Jurkat, Clone E6-1 (cell line): ENCODE measurements at regions not wholly inside any gene's neighbourhood (a gene's known extent, or its start where the extent isn't known, plus 50 kb on each side); places are given as distances from the start of the nearest gene placed in this dataset.

Source experiments
- DNase-seq: peaks from one replicate; pipeline ENCODE4 v3.0.0-alpha.2; 2011; ENCODE audit warnings: low read depth, low spot score
- H3K4me3 ChIP-seq: 2 replicates; pipeline ENCODE4 v1.5.1; 2011; ENCODE audit warnings: mild to moderate bottlenecking, low read length, control low read depth, moderate library complexity

DNA sequence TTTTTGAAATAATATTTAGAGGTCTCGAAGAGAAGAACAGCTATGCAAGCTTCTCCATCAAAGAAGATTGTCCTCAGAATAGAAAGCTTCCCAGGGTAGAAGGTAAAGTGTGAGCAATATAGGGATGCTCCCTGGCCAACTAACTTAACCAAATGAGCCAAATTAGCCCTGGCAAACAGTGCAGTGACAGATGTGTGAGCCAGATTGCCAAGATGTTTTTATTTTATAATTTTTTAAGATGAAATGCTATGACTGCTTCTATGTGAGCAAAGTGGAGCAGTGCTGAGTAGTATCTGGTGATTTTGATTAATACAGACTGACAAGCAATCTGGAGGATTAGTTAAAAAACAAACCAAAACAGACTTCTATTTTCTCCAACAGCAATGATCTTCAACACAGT, 202.1 kb downstream of the NOVA1 start:
- no peak overlapping the region for H3K4me3 ChIP-seq
- no peak for DNase-seq

DNA sequence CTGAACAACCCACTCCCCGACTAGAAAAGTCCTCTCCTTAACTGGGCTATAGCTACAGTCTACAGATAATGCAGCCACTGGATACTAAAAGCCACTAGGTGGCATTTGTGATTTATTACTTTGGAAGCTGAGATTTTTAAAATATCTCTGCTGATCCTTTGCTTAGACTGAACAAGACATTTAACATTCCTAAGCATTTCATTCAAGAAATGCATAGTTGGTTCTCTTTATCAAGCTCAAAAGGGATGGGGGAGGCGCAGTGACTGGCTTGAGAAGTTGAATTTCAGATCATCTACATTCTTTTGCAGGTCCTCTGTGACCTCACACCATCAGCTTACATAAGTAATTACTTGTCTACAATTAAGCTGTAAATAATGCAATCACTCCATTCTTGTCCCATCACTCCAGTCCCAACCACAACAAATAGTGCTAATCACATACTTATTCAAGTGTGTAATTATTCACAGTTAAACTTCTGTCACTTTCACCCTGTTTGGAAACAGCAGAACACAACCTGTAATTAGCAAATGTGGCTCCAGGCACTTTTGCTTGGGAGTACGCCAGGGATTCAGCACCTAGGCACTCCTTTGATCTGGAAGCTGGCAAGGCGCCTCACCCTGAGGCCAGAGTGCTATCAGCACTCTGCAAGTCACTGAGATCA, 203.6 kb downstream of the NOVA1 start:
- DNase-seq: no peak
- H3K4me3 ChIP-seq: no peak overlapping the region

DNA sequence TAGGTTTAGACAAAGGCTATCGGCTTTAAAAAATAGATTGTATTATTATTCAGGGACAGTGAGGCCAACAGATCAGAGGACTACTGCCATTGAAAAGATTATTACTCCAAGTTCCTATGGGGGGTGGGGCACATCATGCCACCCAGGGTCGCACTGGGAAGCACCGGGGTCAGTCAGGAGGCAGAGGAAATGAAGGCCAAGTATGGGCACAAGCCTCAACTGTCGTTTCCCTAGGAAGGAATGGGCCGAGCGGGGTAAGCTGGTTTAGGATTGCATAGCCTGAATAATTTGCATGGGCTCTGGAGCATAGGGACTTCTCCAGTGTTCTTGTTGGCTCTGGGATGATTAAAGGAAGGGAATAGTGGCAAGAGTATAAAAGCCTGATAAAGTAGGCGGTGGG, 205.3 kb downstream of the NOVA1 start:
- DNase-seq: no peak
- no peak overlapping the region for H3K4me3 ChIP-seq

DNA sequence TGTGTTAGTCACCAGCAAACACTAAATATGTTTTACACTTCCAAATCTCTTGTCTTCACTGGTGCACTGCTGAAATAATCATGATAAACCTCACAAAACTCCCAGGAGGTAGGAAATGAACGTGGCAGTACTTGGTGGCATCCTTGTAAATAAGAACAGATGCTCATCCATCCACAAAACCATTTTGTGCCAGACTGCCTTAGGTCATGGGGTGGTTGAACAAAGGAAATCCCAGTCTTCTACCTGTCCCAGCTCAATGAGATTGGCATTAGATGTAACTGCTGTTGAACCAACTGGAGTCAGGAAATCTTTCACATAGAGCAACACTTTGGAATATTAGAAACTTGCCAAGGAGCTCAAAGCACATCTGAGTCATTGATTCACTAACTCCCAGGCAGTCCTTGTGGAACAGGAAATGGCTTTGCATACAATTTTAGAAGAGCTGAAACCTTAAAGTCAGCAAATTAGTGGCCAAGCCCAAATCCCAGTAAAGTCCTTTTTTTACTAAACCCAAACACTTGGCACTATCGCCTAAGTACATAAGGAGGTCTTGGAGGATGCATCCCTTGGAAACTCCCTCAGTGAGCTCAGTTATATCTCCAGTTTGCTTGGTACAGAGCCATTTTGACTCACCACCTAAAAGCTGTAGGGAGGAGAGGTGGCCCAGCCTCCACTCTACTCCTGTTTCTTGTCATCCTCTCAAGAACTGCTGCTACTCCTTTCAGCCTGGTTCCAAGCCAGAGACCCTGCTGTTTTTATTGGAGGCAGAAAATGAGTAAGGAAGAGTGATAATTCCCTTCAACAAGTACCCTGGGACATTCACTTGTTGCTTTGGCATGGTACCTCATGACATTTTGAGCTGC, 208.0 kb downstream of the NOVA1 start:
- DNase-seq: no peak
- H3K4me3 ChIP-seq: no peak overlapping the region

DNA sequence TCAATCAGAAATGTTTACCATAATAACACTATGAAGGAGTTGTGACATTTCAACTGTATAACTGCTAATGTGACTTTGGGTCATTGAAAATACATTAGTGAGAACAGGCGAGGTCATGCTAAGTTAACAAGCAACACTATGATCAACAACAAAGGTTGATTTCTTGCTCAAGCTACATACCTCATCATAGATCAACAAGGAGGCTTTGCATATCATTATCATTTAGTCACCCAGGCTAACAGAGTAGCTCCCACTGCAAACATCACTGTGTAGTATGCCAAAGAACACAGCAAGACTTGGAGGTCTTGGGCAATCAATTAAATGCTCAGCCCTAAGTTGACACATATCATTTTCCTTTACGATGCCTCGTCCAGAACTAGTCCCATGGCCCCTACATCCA, 212.5 kb downstream of the NOVA1 start:
- no peak for DNase-seq
- H3K4me3 ChIP-seq: no peak overlapping the region

DNA sequence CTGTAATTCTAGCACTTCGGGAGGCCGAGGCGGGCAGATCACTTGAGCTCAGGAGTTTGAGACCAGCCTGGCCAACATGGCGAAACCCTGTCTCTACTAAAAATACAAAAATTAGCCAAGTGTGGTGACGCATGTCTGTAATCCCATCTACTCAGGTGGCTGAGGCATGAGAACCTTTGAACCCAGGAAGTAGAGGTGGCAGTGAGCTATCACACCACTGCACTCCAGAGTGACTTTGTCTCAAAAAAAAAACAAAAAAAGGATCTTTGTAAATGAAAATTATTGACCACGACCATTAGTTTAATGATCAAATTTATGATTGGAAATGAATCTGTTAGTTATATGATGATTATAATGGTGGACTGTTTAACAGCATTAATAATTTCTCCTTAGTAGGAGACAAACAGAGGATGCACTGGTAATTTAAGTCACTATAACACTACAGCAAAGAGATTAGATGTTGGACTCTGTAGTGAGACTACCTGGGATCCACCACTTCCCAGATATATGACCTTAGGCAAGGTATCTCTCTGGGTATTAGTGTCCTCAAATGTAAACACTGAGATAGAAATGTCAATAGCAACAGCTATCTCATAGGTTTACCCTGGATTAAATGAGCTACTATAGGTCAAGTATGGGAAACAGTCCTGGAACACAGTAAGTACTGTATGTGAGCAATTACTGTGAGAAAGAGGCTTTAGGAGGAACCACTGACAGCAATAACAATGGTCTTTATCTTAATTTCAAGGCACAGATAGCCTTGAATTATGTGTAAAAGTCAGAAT, 214.7 kb downstream of the NOVA1 start:
- DNase-seq: no peak
- H3K4me3 ChIP-seq: no peak overlapping the region

DNA sequence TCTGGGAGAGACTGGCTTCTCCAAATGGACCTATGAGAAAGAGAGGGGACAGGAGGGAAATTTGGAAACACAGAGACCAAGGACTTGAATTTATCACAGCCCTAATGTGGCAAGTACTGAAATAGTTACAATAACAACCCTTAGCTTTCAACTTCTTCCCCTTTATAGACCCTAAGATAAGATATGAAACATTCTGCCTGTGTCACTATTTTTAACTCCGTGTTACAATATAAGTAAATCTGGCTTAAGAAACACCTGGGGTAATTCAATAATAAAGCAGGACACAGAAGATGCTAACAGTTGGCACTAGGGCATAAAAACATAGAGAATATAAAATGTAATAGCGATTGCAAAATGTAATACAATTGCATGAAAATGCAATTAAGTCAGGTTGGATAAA, 216.4 kb downstream of the NOVA1 start:
- H3K4me3 ChIP-seq: no peak overlapping the region
- no peak for DNase-seq

DNA sequence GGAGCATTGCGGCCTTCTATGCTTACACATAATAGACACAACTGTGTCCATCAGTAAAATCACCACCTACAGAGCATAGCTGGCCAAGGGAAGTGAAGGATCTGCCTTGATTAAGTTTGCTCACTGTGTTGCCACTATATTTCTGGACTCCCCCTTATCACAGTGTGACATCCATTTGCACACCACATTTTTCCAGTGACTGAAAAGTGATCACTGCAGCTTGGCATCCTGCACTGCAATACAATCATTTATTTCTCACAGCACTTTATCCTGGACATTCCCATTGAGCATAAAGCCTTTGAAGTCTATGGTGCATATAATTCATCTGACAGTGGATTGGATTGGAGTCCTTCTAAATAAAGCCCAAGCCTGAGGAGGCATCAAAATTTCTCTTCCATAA, 217.2 kb downstream of the NOVA1 start:
- no peak overlapping the region for H3K4me3 ChIP-seq
- no peak for DNase-seq

DNA sequence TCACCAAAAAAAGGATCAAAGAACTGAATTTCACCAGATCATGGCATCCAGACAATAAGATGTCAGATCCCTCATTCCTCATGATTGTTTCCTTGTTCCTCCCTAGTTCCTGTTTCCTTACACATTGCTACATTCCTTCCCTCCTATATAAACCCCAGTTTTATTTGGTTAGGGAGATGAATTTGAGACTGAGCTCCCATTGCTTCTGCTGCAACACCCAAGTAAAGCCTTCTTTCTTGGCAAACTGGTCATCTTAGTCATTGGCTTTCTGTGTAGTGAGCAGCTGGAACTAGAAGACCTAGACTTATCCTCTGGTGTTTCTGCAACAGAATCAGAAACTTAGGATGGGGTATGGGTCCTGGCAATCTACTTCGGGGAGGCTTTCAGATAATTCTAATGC, 217.9 kb downstream of the NOVA1 start:
- no peak for DNase-seq
- H3K4me3 ChIP-seq: no peak overlapping the region

DNA sequence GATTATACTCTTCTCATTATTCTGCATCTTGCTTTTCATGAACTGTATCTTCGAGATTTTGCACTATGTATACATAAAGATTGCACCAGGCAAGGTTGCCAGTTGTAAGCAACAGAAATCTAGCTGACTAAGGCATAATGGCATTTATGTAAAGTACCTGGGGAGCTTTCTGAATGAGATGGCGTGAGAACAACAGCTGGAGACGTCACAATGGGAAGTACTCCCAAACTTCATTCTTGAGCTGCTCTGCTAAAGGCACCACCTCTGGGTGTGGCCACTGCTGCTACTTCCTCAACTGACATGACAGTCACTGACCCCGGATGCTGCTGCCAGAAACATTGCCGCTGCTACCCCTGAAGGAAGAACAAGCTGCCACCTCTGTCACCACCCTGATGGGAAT, 220.7 kb downstream of the NOVA1 start:
- no peak for DNase-seq
- no peak overlapping the region for H3K4me3 ChIP-seq

DNA sequence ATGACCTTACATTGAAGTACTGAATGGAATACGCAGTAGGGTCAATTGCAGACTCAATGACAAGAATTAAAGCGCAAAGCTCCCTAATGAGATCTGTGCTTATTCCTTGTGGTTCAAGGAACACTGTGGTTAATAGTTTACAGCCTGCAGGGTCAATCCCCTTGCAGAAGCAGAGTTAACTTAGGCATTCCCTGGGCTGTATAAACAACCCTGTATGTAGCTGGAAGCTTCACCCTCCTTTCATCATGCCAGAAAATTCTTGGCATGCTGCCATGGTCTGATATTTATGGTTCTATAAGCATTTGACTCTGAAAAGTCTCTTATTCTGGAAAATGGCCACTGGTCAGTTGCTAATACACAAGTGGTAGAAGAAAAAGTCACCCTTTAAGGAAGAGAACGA, 227.7 kb downstream of the NOVA1 start:
- no peak for DNase-seq
- no peak overlapping the region for H3K4me3 ChIP-seq

DNA sequence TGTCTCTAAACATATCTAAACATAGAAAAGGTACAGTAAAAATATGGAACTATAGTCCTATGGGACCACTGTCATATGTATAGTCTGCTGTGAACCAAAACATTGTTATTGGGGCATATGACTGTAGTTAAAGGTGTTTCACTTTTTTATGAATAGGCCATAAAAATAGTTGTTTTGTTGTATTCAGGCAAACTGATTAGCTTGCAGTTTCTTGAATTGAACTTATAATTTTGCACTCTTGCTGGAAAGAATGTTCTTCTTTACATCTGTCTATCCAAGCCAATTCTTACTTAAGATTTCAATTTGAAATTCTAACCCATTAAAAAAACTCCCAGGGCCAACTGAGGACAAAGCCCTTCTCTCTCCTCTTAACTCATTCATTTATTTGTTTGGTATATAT, 234.1 kb downstream of the NOVA1 start:
- DNase-seq: no peak
- H3K4me3 ChIP-seq: no peak overlapping the region

DNA sequence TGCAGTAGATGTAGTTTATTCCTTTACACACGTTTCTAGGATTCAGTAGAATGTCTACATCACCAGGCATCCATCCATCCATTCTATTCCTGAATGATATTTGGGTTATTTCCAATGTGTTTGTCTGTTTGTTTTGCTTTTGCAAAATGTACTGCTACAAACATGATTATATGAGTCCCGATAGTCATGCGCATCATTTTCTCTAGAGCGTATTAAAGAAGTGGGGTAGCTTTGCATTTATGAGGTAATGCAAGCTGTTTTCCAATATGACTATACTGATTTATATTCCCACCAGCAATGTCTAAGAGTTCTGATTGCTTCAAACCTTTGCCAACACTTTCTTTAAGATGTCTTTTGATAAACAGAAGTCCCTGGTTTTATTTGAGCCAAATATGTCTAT, 253.2 kb downstream of the NOVA1 start:
- DNase-seq: no peak
- H3K4me3 ChIP-seq: no peak overlapping the region

DNA sequence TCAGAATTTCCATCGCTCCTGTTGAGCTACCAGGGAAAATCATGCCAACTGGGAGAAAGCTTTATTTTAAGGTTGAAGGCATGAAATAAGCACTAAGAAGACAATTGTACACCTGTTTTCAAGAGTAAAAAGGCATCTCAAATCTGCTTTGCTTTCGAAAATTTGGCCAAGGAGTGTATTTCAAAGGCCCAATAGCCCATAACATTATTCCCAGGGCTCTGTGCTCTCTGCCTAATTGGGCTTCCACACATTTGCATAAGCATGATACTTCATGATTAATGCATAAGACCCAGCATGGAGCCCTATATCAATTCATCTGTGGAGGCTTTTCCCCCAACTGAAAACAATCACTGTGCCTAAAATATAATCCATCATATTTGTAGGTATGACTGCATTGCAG, 258.5 kb downstream of the NOVA1 start:
- no peak for DNase-seq
- H3K4me3 ChIP-seq: no peak overlapping the region

DNA sequence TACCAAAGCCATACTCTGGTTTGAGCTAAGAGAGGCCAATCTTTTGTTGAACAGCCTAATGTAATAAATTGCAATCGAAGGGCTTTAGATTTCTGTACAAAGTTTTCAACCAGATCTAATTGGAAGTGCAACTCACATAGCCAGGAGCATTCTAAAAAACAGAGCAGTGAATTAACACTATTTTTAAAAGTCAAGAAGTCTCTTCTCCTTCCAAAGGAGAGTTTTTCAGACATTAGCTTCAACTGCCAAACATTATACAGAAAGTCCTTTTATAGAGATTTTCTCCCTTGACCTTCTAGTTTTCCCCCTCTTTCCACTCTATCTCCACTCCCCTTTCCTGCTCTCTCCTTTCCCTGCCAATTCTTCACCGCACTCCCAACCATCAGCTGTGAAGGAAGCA, 259.6 kb downstream of the NOVA1 start:
- no peak overlapping the region for H3K4me3 ChIP-seq
- no peak for DNase-seq

DNA sequence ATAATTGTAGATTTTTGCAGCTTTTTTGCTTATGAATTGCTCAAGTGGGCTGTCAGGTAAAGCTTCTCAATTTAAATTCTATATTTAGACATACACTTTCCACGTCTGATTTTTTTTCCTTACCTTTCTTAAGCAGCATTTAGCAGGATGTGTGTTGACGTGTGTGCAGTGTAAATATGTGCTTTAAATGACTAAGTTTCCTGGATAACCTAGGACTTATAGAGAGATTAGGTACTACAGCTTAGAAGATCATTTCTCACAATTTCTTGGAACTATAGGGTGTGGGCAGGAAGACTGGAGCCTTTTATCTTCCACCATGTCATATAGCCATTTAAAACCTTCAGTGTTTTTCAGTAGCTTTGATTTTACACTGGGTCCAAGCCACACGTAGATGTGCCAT, 263.5 kb downstream of the NOVA1 start:
- no peak for DNase-seq

DNA sequence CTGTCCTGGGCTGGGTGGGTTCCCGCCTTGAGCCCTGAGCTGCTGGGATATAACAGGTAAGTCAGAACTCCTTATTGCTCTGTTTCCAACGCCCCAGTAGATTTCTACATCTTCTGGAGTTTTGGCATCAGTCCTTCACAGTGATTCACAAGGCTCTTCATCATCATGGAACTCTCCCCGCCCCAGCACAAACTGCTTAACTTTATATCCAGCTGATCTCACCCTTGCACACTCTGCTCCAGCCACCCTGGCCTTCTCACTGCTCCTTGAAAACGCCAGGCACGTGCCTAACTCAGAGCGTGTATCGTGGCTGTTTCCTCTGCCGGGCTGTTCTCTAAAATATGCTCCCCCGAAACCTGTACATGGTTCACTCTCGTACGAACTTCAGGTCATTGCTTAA, 264.9 kb downstream of the NOVA1 start:
- DNase-seq: no peak
- H3K4me3 ChIP-seq: no peak overlapping the region

More for the DNA sequence above, 263.5 kb downstream of the NOVA1 start:
- no peak overlapping the region for H3K4me3 ChIP-seq

DNA sequence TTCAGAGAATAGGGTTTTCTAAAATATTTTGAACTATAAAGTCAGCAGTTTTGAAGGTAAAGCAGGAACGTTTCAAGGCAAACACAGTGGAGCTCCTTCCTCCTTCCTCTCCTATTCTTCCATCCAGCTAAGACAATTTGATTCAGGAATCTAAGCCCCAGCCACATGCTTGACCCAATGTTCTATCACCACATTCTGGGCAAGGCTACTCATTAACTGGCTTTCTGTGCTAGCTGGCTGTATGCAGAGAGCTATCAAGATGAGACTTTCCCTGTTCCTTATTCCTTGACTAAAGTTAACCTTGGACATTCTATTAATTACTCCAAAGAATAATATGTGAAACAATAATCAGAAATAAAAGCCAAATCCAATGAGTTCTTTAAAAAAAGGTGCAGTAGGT, 266.9 kb downstream of the NOVA1 start:
- DNase-seq: no peak
- no peak overlapping the region for H3K4me3 ChIP-seq

DNA sequence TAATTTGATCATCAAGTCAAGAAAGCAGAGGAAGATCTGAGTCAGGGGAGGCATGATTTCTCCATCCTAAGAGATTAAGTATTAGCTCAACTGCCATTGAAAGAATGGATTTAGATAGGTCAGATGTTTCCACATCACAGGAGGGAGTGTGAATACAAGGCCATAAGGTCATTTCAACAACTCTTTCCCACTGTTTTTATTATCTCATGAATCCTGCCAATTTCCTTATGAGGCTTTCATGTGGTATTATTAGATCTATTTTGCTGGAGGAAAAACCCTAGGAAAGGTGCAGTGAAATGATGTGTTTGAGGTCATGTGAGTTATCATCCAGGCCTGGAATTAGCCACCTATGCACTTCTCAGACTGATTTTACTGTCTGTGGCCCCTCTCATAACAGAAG, 269.0 kb downstream of the NOVA1 start:
- H3K4me3 ChIP-seq: no peak overlapping the region
- DNase-seq: no peak

DNA sequence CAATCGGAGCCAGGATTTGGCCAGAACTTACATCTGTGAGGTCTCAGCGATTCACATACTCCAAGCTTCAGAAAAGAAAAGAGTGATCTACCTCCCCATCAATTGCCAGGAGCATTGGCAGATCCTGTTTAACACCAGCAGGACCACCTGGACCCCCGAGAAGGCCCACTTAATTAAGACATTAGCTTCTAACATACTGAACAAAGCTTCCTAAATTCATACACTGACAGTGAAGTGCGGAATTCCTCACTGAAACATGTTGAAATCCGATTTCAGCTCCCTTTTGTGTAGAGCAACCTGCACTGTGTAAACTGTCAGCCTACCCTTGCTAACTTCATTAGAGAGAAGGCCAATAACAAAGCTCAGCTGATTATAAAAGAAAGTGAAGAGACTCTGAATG, 274.0 kb downstream of the NOVA1 start:
- no peak for DNase-seq
- no peak overlapping the region for H3K4me3 ChIP-seq
